ENCODE measurements at regions not wholly inside any gene's neighbourhood (a gene's known extent, or its start where the extent isn't known, plus 50 kb on each side); places are given as distances from the start of the nearest gene placed in this dataset.

- Histone ChIP-seq H3K4me1 (ENCODE audit: control insufficient read depth, insufficient read depth, low read length) (no peaks in the 10 kb centered on the region), H3K27ac (ENCODE audit: low read depth, low read length) (no peak overlapping the region), H3K36me3 (ENCODE audit: control insufficient read depth, insufficient read depth, low read length) (no peaks in the 10 kb centered on the region), H3K4me3 (ENCODE audit: low read length) (no peak overlapping the region), H3K9me3 (ENCODE audit: control insufficient read depth, low read length) (no peaks in the 10 kb centered on the region), H3K9ac (ENCODE audit: extremely low read depth, low read length, poor library complexity, severe bottlenecking) (no peak overlapping the region), H3K27me3 (ENCODE audit: control insufficient read depth, insufficient read depth, low read length, poor library complexity, severe bottlenecking) (no peaks in the 10 kb centered on the region)
- Mint-ChIP-seq H3K4me1 (peaks cover 15% of the 10 kb centered on the region), H3K27ac (peak overlapping the region; percentile 42), H3K9me3 (no peaks in the 10 kb centered on the region), H3K27me3 (ENCODE audit: insufficient read depth) (no peaks in the 10 kb centered on the region), H3K36me3 (ENCODE audit: low read depth) (no peaks in the 10 kb centered on the region), H3K4me3 (no peak overlapping the region)
- TF ChIP-seq CTCF (conservative IDR thresholded peaks at IDR 0.05) = no peak
- 82 to 100% methylated on average over 1 to 3 of the region's 3 CpGs for WGBS, 2 experiments (ENCODE audit: insufficient coverage in 1 of 2, insufficient read length in 1 of 2)
- DNase-seq = no peak
These were observed 60.0 kb downstream of the FHIP1A start for GRCh38 chr4:151468715-151469696.

- no peak overlapping the region for H3K27ac ChIP-seq (ENCODE audit: low read depth, low read length)
- Mint-ChIP-seq H3K4me3 (no peak overlapping the region), H3K27me3 (ENCODE audit: insufficient read depth) (no peaks in the 10 kb centered on the region), H3K9me3 (no peaks in the 10 kb centered on the region), H3K36me3 (ENCODE audit: low read depth) (no peaks in the 10 kb centered on the region), H3K27ac (no peak overlapping the region), H3K4me1 (peaks cover 18% of the 10 kb centered on the region)
- DNase-seq = no peak
- no peaks in the 10 kb centered on the region for H3K9me3 ChIP-seq (ENCODE audit: control insufficient read depth, low read length)
- no peak overlapping the region for H3K9ac ChIP-seq (ENCODE audit: extremely low read depth, low read length, poor library complexity, severe bottlenecking)
- no peaks in the 10 kb centered on the region for H3K4me1 ChIP-seq (ENCODE audit: control insufficient read depth, insufficient read depth, low read length)
- H3K36me3 ChIP-seq (ENCODE audit: control insufficient read depth, insufficient read depth, low read length) = no peaks in the 10 kb centered on the region
- H3K27me3 ChIP-seq (ENCODE audit: control insufficient read depth, insufficient read depth, low read length, poor library complexity, severe bottlenecking) = no peaks in the 10 kb centered on the region
- TF ChIP-seq CTCF (conservative IDR thresholded peaks at IDR 0.05) = no peak
- no peak overlapping the region for H3K4me3 ChIP-seq (ENCODE audit: low read length)
These were observed 61.0 kb downstream of the FHIP1A start for GRCh38 chr4:151469970-151470369.

- no peak overlapping the region for H3K9ac ChIP-seq (ENCODE audit: extremely low read depth, low read length, poor library complexity, severe bottlenecking)
- no peaks in the 10 kb centered on the region for H3K36me3 ChIP-seq (ENCODE audit: control insufficient read depth, insufficient read depth, low read length)
- no peak overlapping the region for H3K27ac ChIP-seq (ENCODE audit: low read depth, low read length)
- H3K27me3 Mint-ChIP-seq (ENCODE audit: insufficient read depth) = no peaks in the 10 kb centered on the region
- no peak overlapping the region for H3K27ac Mint-ChIP-seq
- peaks cover 18% of the 10 kb centered on the region for H3K4me1 Mint-ChIP-seq
- H3K9me3 Mint-ChIP-seq = no peaks in the 10 kb centered on the region
- no peak for TF ChIP-seq CTCF (conservative IDR thresholded peaks at IDR 0.05)
- DNase-seq = no peak
- H3K9me3 ChIP-seq (ENCODE audit: control insufficient read depth, low read length) = no peaks in the 10 kb centered on the region
- no peak overlapping the region for H3K4me3 Mint-ChIP-seq
- H3K36me3 Mint-ChIP-seq (ENCODE audit: low read depth) = no peaks in the 10 kb centered on the region
- no peak overlapping the region for H3K4me3 ChIP-seq (ENCODE audit: low read length)
- H3K27me3 ChIP-seq (ENCODE audit: control insufficient read depth, insufficient read depth, low read length, poor library complexity, severe bottlenecking) = no peaks in the 10 kb centered on the region
- 92 to 99% methylated on average over 2 to 4 of the region's 4 CpGs for WGBS, 2 experiments (ENCODE audit: insufficient coverage in 1 of 2, insufficient read length in 1 of 2)
- H3K4me1 ChIP-seq (ENCODE audit: control insufficient read depth, insufficient read depth, low read length) = no peaks in the 10 kb centered on the region
These were observed 62.8 kb downstream of the FHIP1A start for GRCh38 chr4:151471728-151472127.

All from endodermal cell (in vitro differentiated cells).